ENCODE measurements at regions not wholly inside any gene's neighbourhood (a gene's known extent, or its start where the extent isn't known, plus 50 kb on each side); places are given as distances from the start of the nearest gene placed in this dataset.

DNA sequence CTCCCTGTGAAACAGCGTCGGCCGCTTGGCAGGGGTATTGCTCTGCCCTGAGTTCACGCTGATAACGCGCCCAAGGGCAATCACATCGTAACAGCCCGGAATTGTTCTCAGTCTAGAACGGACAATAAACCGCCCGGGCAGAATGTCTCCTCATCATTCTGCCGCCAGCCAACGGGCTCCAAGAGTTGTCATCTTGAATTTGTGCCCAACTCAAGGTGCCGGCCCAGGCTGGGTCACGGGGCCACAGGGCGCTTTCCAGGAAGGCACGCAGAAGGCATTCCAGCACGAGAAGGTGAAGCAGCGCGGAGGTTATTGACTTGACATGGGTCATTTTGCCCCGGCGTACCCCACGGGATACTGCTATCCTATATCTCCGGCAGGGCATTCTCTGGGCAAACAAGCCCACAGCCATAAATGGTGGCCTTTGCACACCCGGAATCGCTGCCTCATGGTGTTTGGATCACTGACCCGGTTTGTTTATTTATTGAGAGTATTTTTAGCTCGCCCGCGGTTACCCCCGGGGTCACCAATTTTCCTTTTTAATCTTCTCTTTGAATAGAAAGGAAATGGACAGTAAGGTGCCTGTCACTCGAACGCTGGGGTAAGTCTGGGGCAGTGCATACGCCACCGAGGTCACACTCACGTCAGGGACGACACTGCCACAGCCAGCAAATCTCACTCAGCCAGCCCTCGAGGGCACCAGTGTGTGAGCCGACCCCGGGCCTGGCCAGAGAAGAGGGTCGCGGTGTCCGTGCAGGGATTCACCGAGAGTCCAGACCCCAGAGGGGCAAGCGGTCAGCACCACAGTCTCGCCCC is 72.4 kb upstream of the FGF3 start:
- no peak overlapping the region for H3K4ac ChIP-seq (ENCODE audit: low read depth in 1 of 2, low read length in 2 of 2)
- WGBS, result 82% methylated on average over 46 of the region's 46 CpGs
- H4K91ac ChIP-seq (ENCODE audit: low read length), result no peak overlapping the region
- H2BK12ac ChIP-seq (ENCODE audit: low read length in 2 of 2), result no peak overlapping the region
- no peak overlapping the region for H2BK5ac ChIP-seq (ENCODE audit: low read depth, low read length, poor library complexity, severe bottlenecking)
- peak; percentile 38 for DNase-seq
- no peak overlapping the region for H2AFZ ChIP-seq (ENCODE audit: low read depth, low read length)
- H3K4me3 ChIP-seq (ENCODE audit: insufficient read depth in 1 of 2, low read depth in 1 of 2, low read length in 2 of 2), result no peak overlapping the region
- no peaks in the 10 kb centered on the region for H3K4me1 ChIP-seq (ENCODE audit: control insufficient read depth, insufficient read depth, low read depth, low read length)
- no peak overlapping the region for H3K27ac ChIP-seq (ENCODE audit: low read length, poor library complexity, severe bottlenecking)
- H3K36me3 ChIP-seq (ENCODE audit: control insufficient read depth in 1 of 2, insufficient read depth in 2 of 2, low read depth in 1 of 2, low read length in 2 of 2), result no peaks in the 10 kb centered on the region
- no peaks in the 10 kb centered on the region for H3K79me1 ChIP-seq (replicated peaks; ENCODE audit: low read length, poor library complexity, severe bottlenecking)
- no peak overlapping the region for H2BK15ac ChIP-seq (ENCODE audit: low read depth, poor library complexity, severe bottlenecking)
- no peak overlapping the region for H2BK120ac ChIP-seq (ENCODE audit: low read depth, low read length)
- H3K4me2 ChIP-seq (ENCODE audit: low read length, poor library complexity, severe bottlenecking), result no peak overlapping the region
- no peak overlapping the region for H3K18ac ChIP-seq (ENCODE audit: low read depth in 1 of 2, low read length in 2 of 2)
- H3K23ac ChIP-seq (ENCODE audit: low read length in 2 of 2), result no peak overlapping the region
- H3K27me3 ChIP-seq (ENCODE audit: control insufficient read depth in 1 of 2, insufficient read depth in 1 of 2, low read length in 2 of 2), result peaks cover 66 to 77% of the 10 kb centered on the region in 2 experiments
- no peak overlapping the region for H3K14ac ChIP-seq (ENCODE audit: low read length in 2 of 2)
- no peaks in the 10 kb centered on the region for H3K9me3 ChIP-seq (ENCODE audit: control insufficient read depth, low read length)
- H3K9ac ChIP-seq (ENCODE audit: low read length), result no peak overlapping the region
- no peak overlapping the region for H4K8ac ChIP-seq (ENCODE audit: low read length)
- no peak overlapping the region for H2AK5ac ChIP-seq (ENCODE audit: low read length, severe bottlenecking)

GRCh38 chr11:69892237-69892985 is 73.2 kb upstream of the FGF3 start:
- Histone ChIP-seq H2BK12ac (ENCODE audit: low read length in 2 of 2) (no peak overlapping the region), H3K36me3 (ENCODE audit: control insufficient read depth in 1 of 2, insufficient read depth in 2 of 2, low read depth in 1 of 2, low read length in 2 of 2) (no peaks in the 10 kb centered on the region), H3K23ac (ENCODE audit: low read length in 2 of 2) (no peak overlapping the region), H2BK15ac (ENCODE audit: low read depth, poor library complexity, severe bottlenecking) (no peak overlapping the region), H3K27ac (ENCODE audit: low read length, poor library complexity, severe bottlenecking) (no peak overlapping the region), H3K4me1 (ENCODE audit: control insufficient read depth, insufficient read depth, low read depth, low read length) (no peaks in the 10 kb centered on the region), H3K9me3 (ENCODE audit: control insufficient read depth, low read length) (no peaks in the 10 kb centered on the region), H3K4ac (ENCODE audit: low read depth in 1 of 2, low read length in 2 of 2) (no peak overlapping the region), H3K18ac (ENCODE audit: low read depth in 1 of 2, low read length in 2 of 2) (no peak overlapping the region), H2AK5ac (ENCODE audit: low read length, severe bottlenecking) (no peak overlapping the region), H2BK5ac (ENCODE audit: low read depth, low read length, poor library complexity, severe bottlenecking) (no peak overlapping the region), H4K8ac (ENCODE audit: low read length) (no peak overlapping the region), H3K4me2 (ENCODE audit: low read length, poor library complexity, severe bottlenecking) (no peak overlapping the region), H4K91ac (ENCODE audit: low read length) (no peak overlapping the region), H3K4me3 (ENCODE audit: insufficient read depth in 1 of 2, low read depth in 1 of 2, low read length in 2 of 2) (no peak overlapping the region), H3K27me3 (ENCODE audit: control insufficient read depth in 1 of 2, insufficient read depth in 1 of 2, low read length in 2 of 2) (peaks cover 70 to 79% of the 10 kb centered on the region in 2 experiments), H3K79me1 (replicated peaks; ENCODE audit: low read length, poor library complexity, severe bottlenecking) (no peaks in the 10 kb centered on the region), H2AFZ (ENCODE audit: low read depth, low read length) (no peak overlapping the region), H2BK120ac (ENCODE audit: low read depth, low read length) (no peak overlapping the region), H3K14ac (ENCODE audit: low read length in 2 of 2) (no peak overlapping the region), H3K9ac (ENCODE audit: low read length) (no peak overlapping the region)
- peak; percentile 26 for DNase-seq
- 82% methylated on average over 29 of the region's 29 CpGs for WGBS

- Histone ChIP-seq H3K23ac (ENCODE audit: low read length in 2 of 2) (no peak overlapping the region), H2BK15ac (ENCODE audit: low read depth, poor library complexity, severe bottlenecking) (no peak overlapping the region), H2BK5ac (ENCODE audit: low read depth, low read length, poor library complexity, severe bottlenecking) (no peak overlapping the region), H3K14ac (ENCODE audit: low read length in 2 of 2) (no peak overlapping the region), H2BK12ac (ENCODE audit: low read length in 2 of 2) (no peak overlapping the region), H2AK5ac (ENCODE audit: low read length, severe bottlenecking) (no peak overlapping the region), H3K36me3 (ENCODE audit: control insufficient read depth in 1 of 2, insufficient read depth in 2 of 2, low read depth in 1 of 2, low read length in 2 of 2) (no peaks in the 10 kb centered on the region), H2AFZ (ENCODE audit: low read depth, low read length) (no peak overlapping the region), H2BK120ac (ENCODE audit: low read depth, low read length) (no peak overlapping the region), H4K8ac (ENCODE audit: low read length) (no peak overlapping the region), H3K9ac (ENCODE audit: low read length) (no peak overlapping the region), H3K4me2 (ENCODE audit: low read length, poor library complexity, severe bottlenecking) (no peak overlapping the region), H3K79me1 (replicated peaks; ENCODE audit: low read length, poor library complexity, severe bottlenecking) (no peaks in the 10 kb centered on the region), H3K4ac (ENCODE audit: low read depth in 1 of 2, low read length in 2 of 2) (no peak overlapping the region), H3K18ac (ENCODE audit: low read depth in 1 of 2, low read length in 2 of 2) (no peak overlapping the region), H3K27ac (ENCODE audit: low read length, poor library complexity, severe bottlenecking) (no peak overlapping the region), H3K9me3 (ENCODE audit: control insufficient read depth, low read length) (no peaks in the 10 kb centered on the region), H3K4me3 (ENCODE audit: insufficient read depth in 1 of 2, low read depth in 1 of 2, low read length in 2 of 2) (no peak overlapping the region), H3K4me1 (ENCODE audit: control insufficient read depth, insufficient read depth, low read depth, low read length) (no peaks in the 10 kb centered on the region), H4K91ac (ENCODE audit: low read length) (no peak overlapping the region), H3K27me3 (ENCODE audit: control insufficient read depth in 1 of 2, insufficient read depth in 1 of 2, low read length in 2 of 2) (peaks cover 70 to 85% of the 10 kb centered on the region in 2 experiments)
- WGBS, result 77% methylated on average over 9 of the region's 11 CpGs
- DNase-seq, result no peak
These were observed 73.9 kb upstream of the FGF3 start for GRCh38 chr11:69892986-69893555.

GRCh38 chr11:69893631-69894030 is 74.4 kb upstream of the FGF3 start:
- H3K4me3 ChIP-seq (ENCODE audit: insufficient read depth in 1 of 2, low read depth in 1 of 2, low read length in 2 of 2), result no peak overlapping the region
- no peak overlapping the region for H4K91ac ChIP-seq (ENCODE audit: low read length)
- no peak for DNase-seq
- H2BK5ac ChIP-seq (ENCODE audit: low read depth, low read length, poor library complexity, severe bottlenecking), result no peak overlapping the region
- H4K8ac ChIP-seq (ENCODE audit: low read length), result no peak overlapping the region
- H2BK120ac ChIP-seq (ENCODE audit: low read depth, low read length), result no peak overlapping the region
- H3K4me2 ChIP-seq (ENCODE audit: low read length, poor library complexity, severe bottlenecking), result no peak overlapping the region
- H3K36me3 ChIP-seq (ENCODE audit: control insufficient read depth in 1 of 2, insufficient read depth in 2 of 2, low read depth in 1 of 2, low read length in 2 of 2), result no peaks in the 10 kb centered on the region
- no peak overlapping the region for H2AFZ ChIP-seq (ENCODE audit: low read depth, low read length)
- H3K14ac ChIP-seq (ENCODE audit: low read length in 2 of 2), result no peak overlapping the region
- H2BK12ac ChIP-seq (ENCODE audit: low read length in 2 of 2), result no peak overlapping the region
- no peak overlapping the region for H3K4ac ChIP-seq (ENCODE audit: low read depth in 1 of 2, low read length in 2 of 2)
- H3K27ac ChIP-seq (ENCODE audit: low read length, poor library complexity, severe bottlenecking), result no peak overlapping the region
- no peak overlapping the region for H2BK15ac ChIP-seq (ENCODE audit: low read depth, poor library complexity, severe bottlenecking)
- no peak overlapping the region for H3K23ac ChIP-seq (ENCODE audit: low read length in 2 of 2)
- H3K79me1 ChIP-seq (replicated peaks; ENCODE audit: low read length, poor library complexity, severe bottlenecking), result no peaks in the 10 kb centered on the region
- peaks cover 70 to 88% of the 10 kb centered on the region in 2 experiments for H3K27me3 ChIP-seq (ENCODE audit: control insufficient read depth in 1 of 2, insufficient read depth in 1 of 2, low read length in 2 of 2)
- no peaks in the 10 kb centered on the region for H3K9me3 ChIP-seq (ENCODE audit: control insufficient read depth, low read length)
- H3K9ac ChIP-seq (ENCODE audit: low read length), result no peak overlapping the region
- H3K4me1 ChIP-seq (ENCODE audit: control insufficient read depth, insufficient read depth, low read depth, low read length), result no peaks in the 10 kb centered on the region
- no peak overlapping the region for H2AK5ac ChIP-seq (ENCODE audit: low read length, severe bottlenecking)
- H3K18ac ChIP-seq (ENCODE audit: low read depth in 1 of 2, low read length in 2 of 2), result no peak overlapping the region
- WGBS, result 84% methylated on average over 10 of the region's 10 CpGs
